CD1c-positive myeloid dendritic cell (primary cell): ENCODE measurements at regions not wholly inside any gene's neighbourhood (a gene's known extent, or its start where the extent isn't known, plus 50 kb on each side); places are given as distances from the start of the nearest gene placed in this dataset.

Source experiments
- DNase-seq: peaks from one replicate; pipeline ENCODE4 v3.0.0-alpha.2; 2016; ENCODE audit errors: extremely low spot score

GRCh38 chr12:67370979-67371378 lies 101.8 kb downstream of the CAND1 start:
- no peak for DNase-seq

- DNase-seq, result no peak
Observed at GRCh38 chr12:67377021-67377420, 107.9 kb downstream of the CAND1 start.

DNA sequence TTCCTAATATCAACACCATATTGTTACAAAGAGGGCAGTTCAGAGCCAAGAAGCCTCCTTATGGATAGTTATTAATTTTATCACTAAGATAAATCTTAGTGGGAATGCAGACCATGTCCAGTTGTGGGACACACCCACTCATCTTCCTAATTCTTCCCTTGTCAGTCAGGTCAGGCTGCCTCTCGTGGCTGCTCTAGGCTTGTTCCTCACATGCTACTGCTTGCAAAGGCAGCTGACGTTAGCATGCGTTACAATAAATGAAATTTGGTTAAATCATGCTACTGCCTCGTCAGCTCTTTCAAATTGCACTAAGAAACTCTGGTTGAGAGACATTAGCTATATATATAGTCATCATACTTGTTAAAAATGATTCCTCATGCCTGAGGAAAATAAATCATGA lies 108.4 kb downstream of the CAND1 start:
- DNase-seq, result no peak

DNA sequence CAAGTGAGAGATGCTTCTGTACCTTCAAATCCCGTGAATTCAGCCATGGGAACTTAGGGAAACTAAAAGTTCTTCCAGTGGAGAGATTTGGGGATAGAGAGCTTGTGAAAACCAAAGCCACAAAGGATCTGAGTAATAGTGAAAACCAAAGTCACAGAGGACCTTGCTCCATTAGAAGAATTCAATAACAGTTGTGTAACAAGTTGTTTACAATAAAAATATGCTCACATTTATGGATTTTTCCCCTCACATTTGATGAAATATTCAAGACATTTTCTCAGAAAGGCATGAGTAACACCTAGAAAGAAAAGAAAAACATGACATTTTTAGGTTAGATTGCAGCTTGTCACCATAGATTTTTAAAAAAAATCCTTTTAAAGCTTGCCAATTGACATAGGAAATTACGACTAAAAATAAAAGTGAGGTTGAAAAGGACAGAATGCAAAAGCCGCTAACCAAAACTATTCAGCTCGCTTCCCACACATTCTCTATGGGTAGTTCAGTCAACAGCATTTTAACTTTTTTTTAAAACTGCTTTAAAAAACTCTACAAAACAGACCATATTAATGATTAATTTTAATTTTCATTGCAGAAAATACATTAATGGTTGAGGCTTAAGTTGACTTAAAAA lies 113.2 kb downstream of the CAND1 start:
- no peak for DNase-seq

DNA sequence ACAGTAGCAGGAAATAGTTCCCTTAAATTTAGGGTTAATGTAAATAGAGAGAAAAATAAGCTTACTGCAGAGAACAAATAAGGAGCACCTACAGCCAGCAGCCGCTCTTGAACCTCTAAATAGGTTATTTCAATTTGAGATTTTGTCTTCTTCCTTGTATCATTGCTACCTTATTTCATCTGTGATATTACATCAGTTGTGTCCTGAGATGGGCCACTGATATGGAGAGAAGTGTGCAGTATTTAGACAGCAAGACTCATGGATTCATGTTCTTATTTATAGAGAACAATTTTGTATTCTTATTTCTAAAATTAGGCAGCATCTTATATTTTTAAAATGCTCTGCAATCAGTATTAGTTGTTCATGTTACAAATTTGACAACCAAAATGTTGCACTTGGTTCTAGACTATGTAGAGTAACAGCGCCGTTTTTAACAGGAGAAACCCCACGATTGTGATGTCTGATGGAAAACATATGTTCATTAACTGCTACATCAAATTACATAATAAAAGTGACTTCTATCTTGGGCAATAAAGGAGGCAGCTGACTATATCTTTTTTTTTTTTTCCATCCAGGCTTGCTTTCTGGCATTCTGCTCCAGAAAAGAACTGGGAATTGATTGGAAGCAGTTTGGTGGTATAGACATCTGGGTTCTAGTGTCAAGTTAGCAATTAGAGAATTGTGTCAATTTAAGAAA lies 117.9 kb downstream of the CAND1 start:
- DNase-seq, result no peak

DNA sequence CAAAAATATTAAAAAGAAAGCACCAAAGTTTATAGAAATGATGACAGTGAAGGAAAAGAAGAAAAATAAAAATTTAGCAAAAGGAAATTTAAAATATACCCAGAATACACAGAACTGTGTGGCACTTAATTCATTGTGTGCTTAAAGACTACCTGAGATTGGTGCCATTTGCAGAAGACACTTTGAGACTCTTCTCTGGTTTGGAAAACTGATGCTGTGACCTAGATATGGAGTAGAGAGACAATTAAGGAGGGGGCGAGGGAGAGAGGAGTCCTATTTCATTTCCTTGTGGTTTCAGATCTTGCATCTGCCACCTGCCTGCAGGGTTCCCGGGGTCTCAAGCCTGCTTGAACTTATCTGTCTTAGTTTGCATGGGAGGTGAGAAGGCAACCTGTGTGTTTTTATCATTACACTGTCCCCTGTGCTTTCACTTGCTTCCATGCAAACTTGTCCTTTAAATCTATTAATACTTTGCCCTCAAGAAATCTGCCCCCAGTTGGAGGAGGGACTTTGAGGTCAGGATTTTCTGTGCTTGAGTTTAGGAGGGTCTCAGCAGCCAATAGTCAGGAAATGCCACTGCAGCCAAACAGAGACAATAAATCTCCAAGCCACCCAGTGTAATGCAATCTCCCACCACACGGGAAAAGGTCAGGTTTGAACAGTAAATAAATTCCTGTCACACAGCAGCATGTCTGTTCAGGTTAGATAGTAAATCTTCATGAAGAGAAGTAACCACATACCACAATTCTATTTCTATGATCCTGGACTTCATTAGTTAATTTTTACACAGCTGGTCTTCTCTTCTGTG lies 119.4 kb downstream of the CAND1 start:
- DNase-seq, result no peak

DNA sequence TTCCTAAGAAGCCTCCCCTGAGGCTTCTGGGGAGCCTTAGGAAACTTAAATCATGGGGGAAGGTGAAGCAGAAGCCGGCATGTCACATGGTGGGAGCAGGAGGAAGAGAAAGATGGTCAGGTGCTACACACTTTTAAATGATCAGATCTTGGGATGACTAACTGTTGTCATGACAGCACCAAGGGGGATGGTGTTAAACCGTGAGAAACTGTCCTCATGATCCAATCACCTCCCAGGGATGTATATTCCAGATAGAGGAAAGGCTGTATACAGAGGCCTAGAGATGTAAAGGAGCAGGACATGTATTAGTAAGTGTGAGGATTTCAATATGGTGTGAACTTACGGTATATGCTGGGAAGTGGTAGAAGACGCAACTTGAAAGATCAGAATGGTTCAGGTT lies 121.1 kb downstream of the CAND1 start:
- no peak for DNase-seq

DNA sequence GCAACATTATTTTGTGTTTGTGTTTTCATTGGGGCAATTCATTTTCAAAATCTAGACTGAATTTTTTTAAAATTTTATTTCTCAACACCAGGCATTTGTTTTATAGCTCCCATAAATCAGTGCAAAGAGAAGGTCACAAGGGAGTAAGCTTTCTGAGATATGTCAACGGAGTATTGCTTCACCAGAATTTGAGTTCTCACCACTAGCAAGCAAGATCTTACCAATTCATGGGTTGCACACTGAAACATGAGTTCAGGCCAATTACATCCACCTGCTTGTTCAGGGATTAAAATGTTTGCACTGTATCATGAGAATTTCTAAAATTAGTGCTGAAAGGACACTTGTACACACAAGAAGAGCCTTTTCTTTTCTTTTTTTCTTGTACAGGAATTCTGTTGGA lies 121.9 kb downstream of the CAND1 start:
- DNase-seq, result no peak

DNA sequence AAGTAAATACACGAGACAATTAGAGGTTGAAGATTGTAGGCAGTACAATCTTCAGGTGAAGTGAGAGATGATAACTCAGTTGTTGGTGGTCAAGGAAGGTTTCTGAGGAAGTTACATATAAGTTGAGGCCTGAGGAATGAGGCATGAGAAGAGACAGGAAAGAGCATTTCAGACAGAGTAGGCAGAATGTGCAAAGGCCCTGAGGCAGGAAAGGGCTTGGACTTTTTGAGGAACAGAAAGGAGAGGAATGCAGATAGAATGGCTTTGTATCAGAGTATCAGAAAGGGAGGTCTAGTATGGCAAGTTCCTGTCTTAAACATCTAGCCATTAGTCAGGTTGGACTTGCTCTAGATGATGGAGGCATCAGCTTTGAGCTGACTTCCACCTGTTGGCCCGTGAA lies 122.5 kb downstream of the CAND1 start:
- no peak for DNase-seq

- no peak for DNase-seq
Observed at GRCh38 chr12:67394550-67394949, 125.4 kb downstream of the CAND1 start.

- no peak for DNase-seq
Observed at GRCh38 chr12:67400742-67401141, 131.6 kb downstream of the CAND1 start.

DNA sequence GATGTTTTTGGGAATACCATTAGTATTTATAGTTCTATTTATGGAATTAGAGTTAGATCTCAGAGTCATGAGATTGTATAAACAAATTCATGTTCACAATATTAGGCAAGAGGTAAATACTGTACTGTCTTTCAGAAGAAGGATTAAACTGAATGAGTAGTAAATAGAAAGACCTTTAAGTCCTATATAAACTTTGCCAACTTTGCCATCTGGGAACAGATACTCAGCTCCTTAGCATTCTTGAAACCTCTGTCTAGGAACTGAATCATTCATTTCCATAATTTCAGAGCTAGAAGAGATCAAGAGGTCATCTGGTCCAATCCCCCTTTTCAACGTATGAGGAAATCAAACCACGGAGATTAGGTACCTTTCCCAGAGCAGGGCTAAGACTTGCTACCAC lies 141.1 kb downstream of the CAND1 start:
- no peak for DNase-seq

DNA sequence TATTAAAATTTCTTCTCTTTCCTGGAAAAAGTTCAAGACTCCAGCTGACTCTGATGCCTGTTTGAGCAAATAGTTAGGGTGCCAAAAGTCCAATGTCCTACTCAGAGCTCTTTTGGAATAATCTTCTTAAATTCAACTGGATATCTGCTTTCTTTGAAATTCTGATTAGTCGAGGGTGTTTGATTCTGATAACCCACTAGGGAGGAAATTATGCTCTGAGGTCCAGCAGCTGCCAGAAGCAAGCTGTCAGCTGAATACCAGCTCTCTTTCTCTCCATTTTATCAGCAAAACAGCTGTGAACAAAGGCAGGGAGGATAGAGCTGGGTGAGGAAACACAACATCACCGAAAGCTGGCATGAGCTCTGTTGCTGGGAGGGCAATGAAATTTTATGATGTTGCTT lies 141.5 kb downstream of the CAND1 start:
- DNase-seq, result no peak

DNA sequence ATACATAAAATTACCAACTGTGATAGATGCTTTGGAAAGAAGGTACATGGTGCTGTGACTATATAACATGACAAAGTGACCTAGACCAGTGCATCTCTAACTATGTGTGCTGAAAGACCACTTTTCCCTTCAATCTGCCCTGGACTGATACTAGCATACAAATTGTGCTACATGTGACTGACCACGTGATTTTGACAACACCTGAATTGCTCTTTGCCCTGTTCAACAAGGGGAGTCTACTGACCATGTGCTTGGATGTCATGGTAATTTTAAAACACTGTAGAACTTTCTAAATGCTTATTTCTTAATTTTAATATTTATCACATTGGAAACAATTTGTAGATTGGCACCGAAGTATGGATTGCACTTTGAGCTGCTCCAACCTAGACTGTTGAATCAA lies 142.4 kb downstream of the CAND1 start:
- DNase-seq, result no peak

DNA sequence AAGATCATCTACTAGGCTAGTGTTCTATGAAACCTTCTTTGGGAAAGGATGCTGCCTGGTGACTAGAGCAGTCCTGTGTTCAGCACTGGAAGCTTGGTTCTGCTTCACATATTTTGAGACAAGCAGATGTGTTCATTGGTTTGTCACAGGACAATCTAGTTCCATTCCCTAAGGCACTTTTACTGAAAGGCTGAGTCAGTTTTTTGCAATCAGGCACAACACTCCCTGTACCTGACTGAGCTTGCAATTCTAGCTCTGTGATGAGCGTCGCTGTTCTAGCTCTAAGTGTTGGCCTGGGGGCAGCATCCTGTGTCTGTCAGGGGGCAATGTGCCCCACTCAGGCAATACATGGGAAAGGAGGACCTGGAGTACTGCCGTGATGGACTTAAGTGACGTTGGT lies 144.4 kb downstream of the CAND1 start:
- DNase-seq, result no peak

GRCh38 chr12:67414011-67414715 lies 145.0 kb downstream of the CAND1 start:
- no peak for DNase-seq

DNA sequence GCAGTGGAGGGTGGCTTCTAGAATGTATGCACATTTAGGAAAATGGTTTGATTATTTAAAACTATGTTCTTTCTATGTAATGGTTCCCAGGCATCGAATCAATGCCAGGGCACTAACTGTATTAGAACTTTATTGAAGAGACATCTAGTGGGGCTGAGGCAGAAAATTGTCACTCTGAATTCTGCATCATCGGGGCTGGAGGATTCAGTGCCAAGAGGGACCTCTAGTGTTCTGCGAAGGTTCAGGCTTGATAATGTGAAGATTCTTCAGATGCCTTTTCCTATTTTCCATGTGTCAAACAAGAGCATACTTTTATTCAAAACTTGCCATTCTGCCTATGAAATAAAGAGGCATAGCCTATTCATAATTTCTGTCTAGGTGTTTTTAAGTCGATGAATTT lies 146.3 kb downstream of the CAND1 start:
- no peak for DNase-seq

GRCh38 chr12:67419810-67420209 lies 150.7 kb downstream of the CAND1 start:
- no peak for DNase-seq

GRCh38 chr12:67420506-67420905 lies 151.3 kb downstream of the CAND1 start:
- DNase-seq, result no peak

DNA sequence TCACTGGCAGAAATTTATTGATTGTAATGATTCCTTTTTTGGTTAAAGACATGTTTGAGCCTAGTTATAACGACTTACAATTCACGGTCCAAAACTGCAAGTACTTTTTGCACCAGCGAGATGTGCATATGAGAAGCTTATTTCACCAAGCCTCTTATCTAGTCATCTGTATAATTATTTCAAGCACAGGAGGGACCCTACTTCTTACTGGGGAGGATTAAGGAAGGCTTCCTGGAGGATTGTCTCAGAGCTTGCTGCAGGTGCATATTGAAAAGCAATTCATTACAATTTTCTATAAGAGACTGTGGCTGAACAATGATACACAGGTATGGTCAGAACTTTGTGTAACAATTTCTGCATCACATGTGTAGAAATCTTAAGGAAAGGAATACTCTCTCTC lies 152.9 kb downstream of the CAND1 start:
- DNase-seq, result no peak

- DNase-seq, result no peak
Observed at GRCh38 chr12:67424784-67425183, 155.6 kb downstream of the CAND1 start.

DNA sequence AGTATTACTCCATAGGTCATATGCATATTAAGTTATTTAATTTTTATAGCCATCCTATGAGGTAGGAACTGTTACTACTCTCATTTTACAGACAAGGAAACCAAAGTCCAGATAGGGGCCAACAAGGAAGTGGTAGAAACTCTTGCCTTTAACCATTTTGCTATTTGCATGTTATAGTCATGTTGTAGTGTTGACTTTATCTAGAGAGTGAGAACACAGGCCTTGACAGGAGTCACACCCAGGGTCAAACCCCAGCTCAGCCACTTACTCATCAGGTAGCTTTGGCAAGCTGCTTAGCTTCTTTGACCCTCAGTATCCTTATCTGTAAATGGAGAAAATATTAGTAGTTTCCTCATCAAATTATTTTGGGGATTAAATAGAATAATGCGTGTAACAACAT lies 156.2 kb downstream of the CAND1 start:
- no peak for DNase-seq
